Osteoblast (primary cell): ENCODE measurements at regions not wholly inside any gene's neighbourhood (a gene's known extent, or its start where the extent isn't known, plus 50 kb on each side); places are given as distances from the start of the nearest gene placed in this dataset.

Source experiments
- DNase-seq: peaks from one replicate; pipeline ENCODE4 v3.0.0; 2011; ENCODE audit warnings: low spot score, mixed read lengths; ENCODE audit not compliant: insufficient read length; ENCODE audit errors: missing footprints
- H2AFZ ChIP-seq: 2 replicates; pipeline ENCODE4 v1.6.0; 2011; ENCODE audit warnings: mild to moderate bottlenecking, low read length
- H3K27ac ChIP-seq: 2 replicates; pipeline ENCODE4 v1.5.1; 2011; ENCODE audit warnings: mild to moderate bottlenecking, low read depth, low read length, moderate library complexity
- H3K27me3 ChIP-seq: 2 replicates; pipeline ENCODE4 v1.6.0; 2012; ENCODE audit warnings: mild to moderate bottlenecking, control low read depth, inconsistent platforms, low read length, moderate library complexity; ENCODE audit not compliant: insufficient read depth
- H3K36me3 ChIP-seq: 2 replicates; pipeline ENCODE4 v1.5.1; 2011; ENCODE audit warnings: mild to moderate bottlenecking, low read length, control low read depth, moderate library complexity; ENCODE audit not compliant: insufficient read depth
- H3K4me1 ChIP-seq: 2 replicates; pipeline ENCODE4 v1.5.1; 2011; ENCODE audit warnings: mild to moderate bottlenecking, low read length, control low read depth, moderate library complexity; ENCODE audit not compliant: insufficient read depth
- H3K4me2 ChIP-seq: 2 replicates; pipeline ENCODE4 v1.6.0; 2011; ENCODE audit warnings: mild to moderate bottlenecking, low read length; ENCODE audit not compliant: insufficient read depth
- H3K4me3 ChIP-seq: fragments of 200-600 bp; sonication (generic); 3 replicates; pipeline ENCODE4 v1.5.1; 2012; ENCODE audit warnings: mild to moderate bottlenecking, low read length, inconsistent platforms; ENCODE audit not compliant: insufficient read depth
- H3K79me2 ChIP-seq: 2 replicates; pipeline ENCODE4 v1.6.0; 2012; ENCODE audit warnings: mild to moderate bottlenecking, low read length, control low read depth, inconsistent platforms; ENCODE audit not compliant: insufficient read depth
- H3K9me3 ChIP-seq: 2 replicates; pipeline ENCODE4 v1.5.1; 2011; ENCODE audit warnings: low read depth, low read length, control low read depth
- H4K20me1 ChIP-seq: 2 replicates; pipeline ENCODE4 v1.6.0; 2012; ENCODE audit warnings: mild to moderate bottlenecking, low read length, control low read depth; ENCODE audit not compliant: insufficient read depth
- TF ChIP-seq, protein P1 (sequence below): IDR thresholded peaks from 2 replicates; pipeline ENCODE4 v1.5.1; 2011; ENCODE audit warnings: mild to moderate bottlenecking, low read depth, low read length, moderate library complexity; ENCODE audit errors: extremely low read depth

- H3K36me3 ChIP-seq, result no peaks in the 10 kb centered on the region
These were observed 64.3 kb downstream of the DMRTA2 start for GRCh38 chr1:50358962-50359361.

GRCh38 chr1:50357186-50357585 lies 66.1 kb downstream of the DMRTA2 start:
- DNase-seq, result no peak
- H3K4me3 ChIP-seq, result no peak overlapping the region
- H4K20me1 ChIP-seq, result no peaks in the 10 kb centered on the region
- H3K27me3 ChIP-seq, result no peaks in the 10 kb centered on the region
- H3K9me3 ChIP-seq, result no peaks in the 10 kb centered on the region
- H3K4me2 ChIP-seq, result no peak overlapping the region
- H3K79me2 ChIP-seq, result no peaks in the 10 kb centered on the region
- TF ChIP-seq, protein P1, sequence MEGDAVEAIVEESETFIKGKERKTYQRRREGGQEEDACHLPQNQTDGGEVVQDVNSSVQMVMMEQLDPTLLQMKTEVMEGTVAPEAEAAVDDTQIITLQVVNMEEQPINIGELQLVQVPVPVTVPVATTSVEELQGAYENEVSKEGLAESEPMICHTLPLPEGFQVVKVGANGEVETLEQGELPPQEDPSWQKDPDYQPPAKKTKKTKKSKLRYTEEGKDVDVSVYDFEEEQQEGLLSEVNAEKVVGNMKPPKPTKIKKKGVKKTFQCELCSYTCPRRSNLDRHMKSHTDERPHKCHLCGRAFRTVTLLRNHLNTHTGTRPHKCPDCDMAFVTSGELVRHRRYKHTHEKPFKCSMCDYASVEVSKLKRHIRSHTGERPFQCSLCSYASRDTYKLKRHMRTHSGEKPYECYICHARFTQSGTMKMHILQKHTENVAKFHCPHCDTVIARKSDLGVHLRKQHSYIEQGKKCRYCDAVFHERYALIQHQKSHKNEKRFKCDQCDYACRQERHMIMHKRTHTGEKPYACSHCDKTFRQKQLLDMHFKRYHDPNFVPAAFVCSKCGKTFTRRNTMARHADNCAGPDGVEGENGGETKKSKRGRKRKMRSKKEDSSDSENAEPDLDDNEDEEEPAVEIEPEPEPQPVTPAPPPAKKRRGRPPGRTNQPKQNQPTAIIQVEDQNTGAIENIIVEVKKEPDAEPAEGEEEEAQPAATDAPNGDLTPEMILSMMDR, result no peak
- no peak overlapping the region for H2AFZ ChIP-seq
- H3K36me3 ChIP-seq, result no peaks in the 10 kb centered on the region
- no peak overlapping the region for H3K27ac ChIP-seq
- H3K4me1 ChIP-seq, result no peaks in the 10 kb centered on the region

More at GRCh38 chr1:50358962-50359361, 64.3 kb downstream of the DMRTA2 start:
- no peak overlapping the region for H2AFZ ChIP-seq
- H3K27ac ChIP-seq, result no peak overlapping the region
- H3K27me3 ChIP-seq, result no peaks in the 10 kb centered on the region
- H3K9me3 ChIP-seq, result no peaks in the 10 kb centered on the region
- H3K79me2 ChIP-seq, result no peaks in the 10 kb centered on the region
- H3K4me2 ChIP-seq, result no peak overlapping the region
- no peaks in the 10 kb centered on the region for H3K4me1 ChIP-seq
- DNase-seq, result no peak
- H3K4me3 ChIP-seq, result no peak overlapping the region
- H4K20me1 ChIP-seq, result no peaks in the 10 kb centered on the region
- TF ChIP-seq, protein P1, result no peak

- no peak for DNase-seq
- TF ChIP-seq, protein P1, result no peak
- Histone ChIP-seq H3K4me3 (no peak overlapping the region), H3K27ac (no peak overlapping the region), H3K36me3 (no peaks in the 10 kb centered on the region), H3K79me2 (no peaks in the 10 kb centered on the region), H3K9me3 (no peaks in the 10 kb centered on the region), H3K4me1 (no peaks in the 10 kb centered on the region), H2AFZ (no peak overlapping the region), H4K20me1 (no peaks in the 10 kb centered on the region), H3K27me3 (peaks cover 2% of the 10 kb centered on the region), H3K4me2 (no peak overlapping the region)
These were observed 68.4 kb downstream of the DMRTA2 start for GRCh38 chr1:50354813-50355212.

DNA sequence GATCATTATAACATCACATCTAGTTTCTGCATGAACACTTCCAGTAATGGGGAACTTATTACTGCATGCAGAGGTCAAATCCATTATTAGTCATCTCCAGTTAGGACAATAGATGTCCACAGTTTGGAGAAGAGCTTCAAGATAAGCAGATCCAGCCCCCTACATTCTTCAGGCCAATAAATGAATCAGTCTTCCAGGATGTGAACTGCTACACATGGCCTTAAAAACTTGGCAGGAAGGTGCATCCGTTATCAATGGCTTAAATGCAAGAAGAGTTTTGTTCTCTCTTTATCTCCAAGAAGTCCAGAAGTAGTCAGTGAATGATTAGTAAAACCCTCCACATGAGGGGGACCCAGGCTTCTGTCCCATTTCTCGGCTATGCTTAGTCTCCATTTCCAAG lies 70.8 kb downstream of the DMRTA2 start:
- Histone ChIP-seq H4K20me1 (no peaks in the 10 kb centered on the region), H2AFZ (no peak overlapping the region), H3K4me3 (no peak overlapping the region), H3K79me2 (no peaks in the 10 kb centered on the region), H3K27me3 (peaks cover 3% of the 10 kb centered on the region), H3K4me1 (no peaks in the 10 kb centered on the region), H3K4me2 (no peak overlapping the region), H3K9me3 (no peaks in the 10 kb centered on the region), H3K36me3 (no peaks in the 10 kb centered on the region), H3K27ac (no peak overlapping the region)
- DNase-seq, result no peak
- TF ChIP-seq, protein P1, result no peak
